ENCODE measurements at regions not wholly inside any gene's neighbourhood (a gene's known extent, or its start where the extent isn't known, plus 50 kb on each side); places are given as distances from the start of the nearest gene placed in this dataset.

GRCh38 chr3:30452446-30452845, 154.0 kb upstream of the TGFBR2 start (continued):
- TF ChIP-seq ZNF462 (CRISPR knock-in tag; IDR thresholded peaks at IDR 0.05), result no peak
- TF ChIP-seq JUNB (IDR thresholded peaks at IDR 0.05; ENCODE audit: unreplicated experiment), result no peak
- TF ChIP-seq ETS1 (IDR thresholded peaks at IDR 0.05), result no peak

- no peak overlapping the region for H3K4me3 Mint-ChIP-seq
- DNase-seq (ENCODE audit: low spot score) (no peak), ATAC-seq (no peak)
- peaks cover 3% of the 10 kb centered on the region; the same call in 1 of the 2 replicates for H3K4me1 ChIP-seq (ENCODE audit: insufficient read depth)
- no peaks in the 10 kb centered on the region for H3K36me3 ChIP-seq (ENCODE audit: insufficient read depth)
- H3K27me3 ChIP-seq (ENCODE audit: insufficient read depth), result no peaks in the 10 kb centered on the region
- H3K4me1 Mint-ChIP-seq, result peaks cover 3% of the 10 kb centered on the region; the same call in 1 of the 3 replicates
- no peak overlapping the region for H3K4me2 ChIP-seq
- H3F3A ChIP-seq (replicated peaks; ENCODE audit: low read depth), result no peaks in the 10 kb centered on the region
- peaks cover 7% of the 10 kb centered on the region; the same call in 1 of the 3 replicates for H3K36me3 Mint-ChIP-seq (ENCODE audit: low read depth)
- peaks cover 5% of the 10 kb centered on the region; the same call in 1 of the 2 replicates for H3K9me2 ChIP-seq (ENCODE audit: insufficient read depth)
- H3K4me3 ChIP-seq, result no peak overlapping the region
- no peak overlapping the region for H3K27ac ChIP-seq (ENCODE audit: low read depth)
- H4K20me1 ChIP-seq (replicated peaks; ENCODE audit: insufficient read depth), result no peaks in the 10 kb centered on the region
- no peaks in the 10 kb centered on the region for H3K79me2 ChIP-seq (replicated peaks; ENCODE audit: insufficient read depth)
- 0 out of 3 replicates have a peak, but pooled peaks cover 2% of the 10 kb centered on the region for H3K9me3 Mint-ChIP-seq
- no peak overlapping the region for H2AFZ ChIP-seq
- peaks cover 4% of the 10 kb centered on the region for H3K27me3 Mint-ChIP-seq (ENCODE audit: insufficient read depth, low read depth, poor library complexity)
- no peak overlapping the region for H3K27ac Mint-ChIP-seq
- no peak for TF ChIP-seq REST (IDR thresholded peaks at IDR 0.05; ENCODE audit: unreplicated experiment)
These were observed 152.9 kb upstream of the TGFBR2 start for GRCh38 chr3:30453360-30454039.

Data from GM23338 (cell line).